ENCODE measurements at regions not wholly inside any gene's neighbourhood (a gene's known extent, or its start where the extent isn't known, plus 50 kb on each side); places are given as distances from the start of the nearest gene placed in this dataset.

DNA sequence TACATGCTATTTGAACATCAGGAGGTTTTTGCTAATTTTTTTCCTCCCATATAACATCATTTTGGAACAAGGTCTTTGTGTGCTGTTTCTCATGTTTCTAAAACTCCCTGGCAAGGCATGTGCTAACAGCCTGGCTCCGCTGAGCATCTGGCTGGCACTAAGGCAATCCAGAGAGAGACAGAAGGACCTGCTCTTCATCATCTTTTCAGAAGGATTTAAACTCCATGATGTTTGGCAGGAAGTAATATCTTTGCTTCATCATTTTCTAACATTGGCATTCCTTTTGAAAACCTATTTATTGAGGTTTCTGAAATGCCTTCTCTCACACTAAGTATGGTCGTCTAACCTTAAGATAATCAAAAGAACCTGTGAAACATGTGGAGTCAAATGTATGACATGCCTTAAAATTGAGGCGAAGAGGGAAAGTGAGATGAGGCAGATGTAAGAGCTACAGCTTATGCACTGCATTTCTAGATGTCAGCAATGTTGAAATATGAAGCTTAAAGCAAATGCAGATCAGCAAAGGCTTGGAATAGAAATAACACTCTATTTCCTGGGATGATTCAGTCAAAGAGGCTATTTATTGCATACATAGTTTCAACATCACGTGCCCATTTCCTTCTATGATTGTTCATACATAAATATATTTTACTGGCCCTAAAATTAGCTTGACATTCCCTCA is 592.0 kb downstream of the ZNF385D start:
- Histone ChIP-seq H3K4me3 (ENCODE audit: insufficient read depth, low read depth, low read length, poor library complexity, severe bottlenecking) (no peak overlapping the region), H3K27ac (ENCODE audit: insufficient read depth, low read length, poor library complexity, severe bottlenecking) (no peak overlapping the region), H3K9me3 (ENCODE audit: control insufficient read depth, low read length) (no peaks in the 10 kb centered on the region), H3K27me3 (replicated peaks; ENCODE audit: control insufficient read depth, insufficient read depth, low read length, poor library complexity, severe bottlenecking) (no peaks in the 10 kb centered on the region), H3K4me1 (ENCODE audit: control insufficient read depth, insufficient read depth, low read length, poor library complexity, severe bottlenecking) (no peaks in the 10 kb centered on the region), H3K36me3 (ENCODE audit: control insufficient read depth, insufficient read depth, low read length) (no peaks in the 10 kb centered on the region)
- DNase-seq: no peak

DNA sequence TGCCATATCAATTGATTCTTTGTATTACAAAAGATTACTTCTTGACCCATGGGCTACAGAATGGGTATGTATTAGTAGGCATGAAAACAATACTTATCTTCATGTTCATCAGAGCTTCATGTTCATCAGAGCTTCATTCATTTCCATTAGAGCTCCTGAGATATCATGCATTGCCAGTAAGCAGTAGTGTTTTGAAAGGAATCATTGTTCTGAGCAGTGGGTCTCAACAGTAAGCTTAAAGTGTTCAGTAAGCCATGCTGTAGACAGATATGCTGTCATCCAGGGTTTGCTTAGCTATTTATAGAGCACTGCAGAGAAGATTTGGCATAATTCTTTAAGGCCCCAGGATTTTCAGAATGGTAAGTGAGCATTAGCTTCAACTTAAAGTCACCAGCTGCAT is 596.1 kb downstream of the ZNF385D start:
- Histone ChIP-seq H3K27ac (ENCODE audit: insufficient read depth, low read length, poor library complexity, severe bottlenecking) (no peak overlapping the region), H3K36me3 (ENCODE audit: control insufficient read depth, insufficient read depth, low read length) (no peaks in the 10 kb centered on the region), H3K27me3 (replicated peaks; ENCODE audit: control insufficient read depth, insufficient read depth, low read length, poor library complexity, severe bottlenecking) (no peaks in the 10 kb centered on the region), H3K4me3 (ENCODE audit: insufficient read depth, low read depth, low read length, poor library complexity, severe bottlenecking) (no peak overlapping the region), H3K4me1 (ENCODE audit: control insufficient read depth, insufficient read depth, low read length, poor library complexity, severe bottlenecking) (no peaks in the 10 kb centered on the region), H3K9me3 (ENCODE audit: control insufficient read depth, low read length) (no peaks in the 10 kb centered on the region)
- no peak for DNase-seq

DNA sequence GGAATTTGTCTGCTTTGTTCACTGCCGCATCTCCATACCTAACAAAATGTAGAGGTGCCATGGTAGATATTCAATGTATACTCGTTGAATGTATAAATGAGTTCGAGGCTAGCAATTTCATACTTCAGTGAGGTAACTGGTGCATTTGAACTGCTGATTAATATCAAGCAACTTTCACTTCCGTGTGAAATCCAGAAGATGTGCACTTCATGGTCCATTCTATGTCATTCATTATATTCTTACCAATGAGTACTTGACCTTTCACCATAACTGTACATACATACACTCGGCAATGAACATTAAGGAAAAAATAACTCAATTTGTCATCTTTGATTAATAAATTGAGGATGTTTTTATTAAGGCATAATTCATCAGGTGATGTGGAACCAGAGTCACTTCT is 598.5 kb downstream of the ZNF385D start:
- Histone ChIP-seq H3K4me3 (ENCODE audit: insufficient read depth, low read depth, low read length, poor library complexity, severe bottlenecking) (no peak overlapping the region), H3K27me3 (replicated peaks; ENCODE audit: control insufficient read depth, insufficient read depth, low read length, poor library complexity, severe bottlenecking) (no peaks in the 10 kb centered on the region), H3K4me1 (ENCODE audit: control insufficient read depth, insufficient read depth, low read length, poor library complexity, severe bottlenecking) (no peaks in the 10 kb centered on the region)

DNA sequence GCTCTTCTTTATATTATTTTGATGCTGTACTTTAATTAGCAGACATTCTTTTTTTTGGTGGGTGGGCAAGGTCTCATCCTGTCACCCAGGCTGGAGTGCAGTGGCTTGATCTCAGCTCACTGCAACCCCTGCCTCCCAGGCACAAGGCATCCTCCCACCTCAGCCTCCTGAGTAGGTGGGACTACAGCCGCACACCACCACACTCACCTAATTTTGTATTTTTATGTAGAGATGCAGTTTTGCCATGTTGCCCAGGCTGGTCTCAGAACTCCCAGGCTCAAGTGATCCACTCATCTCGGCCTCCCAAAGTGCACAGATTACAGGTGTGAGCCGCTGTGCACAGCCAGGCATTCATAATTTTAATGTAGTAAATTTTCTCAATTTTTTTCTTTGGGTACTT is 608.1 kb downstream of the ZNF385D start:
- Histone ChIP-seq H3K9me3 (ENCODE audit: control insufficient read depth, low read length) (no peaks in the 10 kb centered on the region), H3K4me1 (ENCODE audit: control insufficient read depth, insufficient read depth, low read length, poor library complexity, severe bottlenecking) (no peaks in the 10 kb centered on the region), H3K27me3 (replicated peaks; ENCODE audit: control insufficient read depth, insufficient read depth, low read length, poor library complexity, severe bottlenecking) (no peaks in the 10 kb centered on the region), H3K27ac (ENCODE audit: insufficient read depth, low read length, poor library complexity, severe bottlenecking) (no peak overlapping the region), H3K36me3 (ENCODE audit: control insufficient read depth, insufficient read depth, low read length) (no peaks in the 10 kb centered on the region), H3K4me3 (ENCODE audit: insufficient read depth, low read depth, low read length, poor library complexity, severe bottlenecking) (no peak overlapping the region)
- DNase-seq: no peak

More for the DNA sequence above, 598.5 kb downstream of the ZNF385D start:
- H3K9me3 ChIP-seq (ENCODE audit: control insufficient read depth, low read length): no peaks in the 10 kb centered on the region
- no peaks in the 10 kb centered on the region for H3K36me3 ChIP-seq (ENCODE audit: control insufficient read depth, insufficient read depth, low read length)
- no peak overlapping the region for H3K27ac ChIP-seq (ENCODE audit: insufficient read depth, low read length, poor library complexity, severe bottlenecking)
- no peak for DNase-seq

DNA sequence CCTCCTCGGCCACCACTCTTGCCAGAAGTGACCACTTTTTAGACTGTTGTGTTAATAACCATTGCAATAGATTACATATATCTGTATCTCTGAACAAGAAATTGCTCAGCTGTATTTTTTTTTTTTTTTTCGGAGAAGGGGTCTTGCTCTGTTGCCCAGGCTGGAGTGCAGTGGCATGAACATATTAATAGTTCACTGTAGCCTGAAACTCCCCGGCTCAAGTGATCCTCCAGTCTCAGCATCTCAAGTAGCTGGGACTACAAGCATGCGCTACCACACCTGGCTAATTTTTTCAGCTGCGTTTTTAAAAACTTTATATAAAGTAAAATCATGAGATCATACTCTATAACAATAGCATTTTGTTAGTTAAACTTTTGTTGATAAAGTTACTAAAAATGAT is 609.0 kb downstream of the ZNF385D start:
- Histone ChIP-seq H3K36me3 (ENCODE audit: control insufficient read depth, insufficient read depth, low read length) (no peaks in the 10 kb centered on the region), H3K27me3 (replicated peaks; ENCODE audit: control insufficient read depth, insufficient read depth, low read length, poor library complexity, severe bottlenecking) (no peaks in the 10 kb centered on the region), H3K4me1 (ENCODE audit: control insufficient read depth, insufficient read depth, low read length, poor library complexity, severe bottlenecking) (no peaks in the 10 kb centered on the region), H3K9me3 (ENCODE audit: control insufficient read depth, low read length) (no peaks in the 10 kb centered on the region), H3K4me3 (ENCODE audit: insufficient read depth, low read depth, low read length, poor library complexity, severe bottlenecking) (no peak overlapping the region), H3K27ac (ENCODE audit: insufficient read depth, low read length, poor library complexity, severe bottlenecking) (no peak overlapping the region)
- no peak for DNase-seq

DNA sequence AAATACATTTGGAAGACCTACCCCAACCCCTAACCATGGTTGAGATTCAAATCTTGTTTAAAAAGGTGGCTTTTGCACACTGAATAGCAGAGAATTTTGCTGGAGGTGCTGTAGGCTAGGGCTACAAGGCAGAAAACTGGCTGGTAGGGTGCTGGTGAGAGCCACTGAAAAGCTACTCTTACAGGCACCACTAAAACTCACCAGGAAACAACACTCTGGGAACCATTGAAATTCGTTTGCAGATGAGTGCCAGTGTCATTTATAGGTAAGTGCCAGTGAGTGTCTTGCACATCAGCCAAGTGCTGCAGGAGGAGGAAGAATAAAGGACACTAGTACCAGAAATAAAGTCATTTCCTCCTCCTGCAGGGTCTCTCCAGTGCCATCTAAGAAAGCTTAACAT is 610.2 kb downstream of the ZNF385D start:
- no peaks in the 10 kb centered on the region for H3K9me3 ChIP-seq (ENCODE audit: control insufficient read depth, low read length)
- H3K27me3 ChIP-seq (replicated peaks; ENCODE audit: control insufficient read depth, insufficient read depth, low read length, poor library complexity, severe bottlenecking): no peaks in the 10 kb centered on the region
- H3K27ac ChIP-seq (ENCODE audit: insufficient read depth, low read length, poor library complexity, severe bottlenecking): no peak overlapping the region
- no peak for DNase-seq
- no peaks in the 10 kb centered on the region for H3K36me3 ChIP-seq (ENCODE audit: control insufficient read depth, insufficient read depth, low read length)
- H3K4me3 ChIP-seq (ENCODE audit: insufficient read depth, low read depth, low read length, poor library complexity, severe bottlenecking): no peak overlapping the region
- H3K4me1 ChIP-seq (ENCODE audit: control insufficient read depth, insufficient read depth, low read length, poor library complexity, severe bottlenecking): no peaks in the 10 kb centered on the region

DNA sequence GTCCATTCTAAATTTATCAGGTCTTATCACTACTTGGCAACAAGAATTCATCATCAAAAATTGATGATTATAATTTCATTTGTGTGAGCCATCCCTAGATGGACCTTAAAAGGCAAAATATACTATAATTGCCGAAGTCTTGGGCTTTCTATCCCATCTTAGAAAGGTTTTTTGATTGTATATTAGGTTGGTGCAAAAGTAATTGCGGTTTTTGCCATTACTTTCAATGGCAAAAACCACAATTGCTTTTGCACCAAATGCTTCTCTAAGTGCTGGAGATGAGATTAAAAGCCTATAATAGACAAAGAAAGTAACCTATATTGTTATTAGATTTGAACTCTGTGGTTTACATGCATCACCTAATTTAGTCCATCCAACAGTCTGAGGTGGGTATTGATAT is 612.9 kb downstream of the ZNF385D start:
- no peaks in the 10 kb centered on the region for H3K9me3 ChIP-seq (ENCODE audit: control insufficient read depth, low read length)

DNA sequence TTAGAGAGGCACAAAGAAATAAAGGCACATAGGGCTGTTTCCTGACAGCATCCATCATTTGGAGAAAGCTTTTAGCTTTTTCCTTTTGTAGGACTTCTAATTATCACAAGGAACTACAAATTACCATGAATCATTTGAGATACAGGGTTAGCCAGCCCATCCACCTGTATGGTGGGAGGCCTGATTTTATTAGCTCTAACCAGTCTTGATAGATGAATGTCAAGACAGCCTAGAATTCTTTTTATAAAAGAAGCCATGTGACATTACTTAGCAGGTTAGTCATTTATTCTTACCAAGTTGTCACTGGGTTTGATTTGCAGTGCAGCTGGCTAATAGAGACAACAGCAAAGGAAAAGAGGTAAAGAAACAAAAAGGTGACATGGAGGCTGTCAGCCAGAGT is 618.1 kb downstream of the ZNF385D start:
- H3K9me3 ChIP-seq (ENCODE audit: control insufficient read depth, low read length): no peaks in the 10 kb centered on the region
- no peaks in the 10 kb centered on the region for H3K4me1 ChIP-seq (ENCODE audit: control insufficient read depth, insufficient read depth, low read length, poor library complexity, severe bottlenecking)
- DNase-seq: no peak
- H3K27me3 ChIP-seq (replicated peaks; ENCODE audit: control insufficient read depth, insufficient read depth, low read length, poor library complexity, severe bottlenecking): no peaks in the 10 kb centered on the region
- no peak overlapping the region for H3K4me3 ChIP-seq (ENCODE audit: insufficient read depth, low read depth, low read length, poor library complexity, severe bottlenecking)
- no peak overlapping the region for H3K27ac ChIP-seq (ENCODE audit: insufficient read depth, low read length, poor library complexity, severe bottlenecking)
- no peaks in the 10 kb centered on the region for H3K36me3 ChIP-seq (ENCODE audit: control insufficient read depth, insufficient read depth, low read length)

More for the DNA sequence above, 612.9 kb downstream of the ZNF385D start:
- Histone ChIP-seq H3K36me3 (ENCODE audit: control insufficient read depth, insufficient read depth, low read length) (no peaks in the 10 kb centered on the region), H3K4me1 (ENCODE audit: control insufficient read depth, insufficient read depth, low read length, poor library complexity, severe bottlenecking) (no peaks in the 10 kb centered on the region), H3K27me3 (replicated peaks; ENCODE audit: control insufficient read depth, insufficient read depth, low read length, poor library complexity, severe bottlenecking) (no peaks in the 10 kb centered on the region), H3K4me3 (ENCODE audit: insufficient read depth, low read depth, low read length, poor library complexity, severe bottlenecking) (no peak overlapping the region), H3K27ac (ENCODE audit: insufficient read depth, low read length, poor library complexity, severe bottlenecking) (no peak overlapping the region)
- no peak for DNase-seq

DNA sequence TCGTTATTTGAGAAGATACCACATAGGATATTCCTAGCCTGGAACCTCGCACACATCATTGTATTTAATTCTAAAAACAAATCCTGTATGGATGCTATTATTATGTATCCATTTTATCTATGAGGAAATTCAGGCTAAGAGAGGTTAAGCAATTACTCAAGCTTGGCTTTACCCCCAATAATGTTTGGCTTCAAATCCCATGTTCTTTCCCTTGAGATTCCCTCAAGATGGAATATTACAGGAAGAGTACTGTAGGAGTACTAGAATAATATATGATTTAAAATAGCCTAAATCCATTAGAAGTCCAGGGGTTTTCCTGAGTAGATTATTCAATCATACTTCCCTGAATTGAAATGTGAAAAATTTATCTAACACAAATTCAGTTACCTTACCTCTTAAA is 630.2 kb downstream of the ZNF385D start:
- Histone ChIP-seq H3K27me3 (replicated peaks; ENCODE audit: control insufficient read depth, insufficient read depth, low read length, poor library complexity, severe bottlenecking) (no peaks in the 10 kb centered on the region), H3K4me1 (ENCODE audit: control insufficient read depth, insufficient read depth, low read length, poor library complexity, severe bottlenecking) (no peaks in the 10 kb centered on the region), H3K36me3 (ENCODE audit: control insufficient read depth, insufficient read depth, low read length) (no peaks in the 10 kb centered on the region), H3K27ac (ENCODE audit: insufficient read depth, low read length, poor library complexity, severe bottlenecking) (no peak overlapping the region), H3K9me3 (ENCODE audit: control insufficient read depth, low read length) (no peaks in the 10 kb centered on the region), H3K4me3 (ENCODE audit: insufficient read depth, low read depth, low read length, poor library complexity, severe bottlenecking) (no peak overlapping the region)
- DNase-seq: no peak

DNA sequence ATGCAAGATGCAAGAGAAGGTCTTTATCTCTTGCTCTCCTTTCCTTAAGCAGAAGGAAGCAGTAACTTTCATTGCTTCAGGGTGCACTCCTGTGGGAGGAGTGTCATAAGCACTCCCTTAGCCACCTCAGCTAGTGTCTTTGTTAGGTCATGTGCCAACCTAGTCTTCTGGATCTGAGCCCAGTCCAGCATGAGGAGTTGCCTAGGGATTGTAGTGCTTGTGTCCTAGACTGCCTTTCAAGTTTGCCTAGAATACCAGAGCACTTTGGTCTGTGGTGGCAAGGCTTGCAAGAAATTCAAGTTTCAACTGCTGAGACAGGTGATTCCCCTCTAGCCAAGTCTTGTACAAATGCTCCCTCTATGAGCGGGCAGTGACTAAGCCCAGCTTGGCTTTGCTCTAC is 633.6 kb downstream of the ZNF385D start:
- Histone ChIP-seq H3K9me3 (ENCODE audit: control insufficient read depth, low read length) (no peaks in the 10 kb centered on the region), H3K27ac (ENCODE audit: insufficient read depth, low read length, poor library complexity, severe bottlenecking) (no peak overlapping the region), H3K36me3 (ENCODE audit: control insufficient read depth, insufficient read depth, low read length) (no peaks in the 10 kb centered on the region), H3K4me3 (ENCODE audit: insufficient read depth, low read depth, low read length, poor library complexity, severe bottlenecking) (no peak overlapping the region), H3K4me1 (ENCODE audit: control insufficient read depth, insufficient read depth, low read length, poor library complexity, severe bottlenecking) (no peaks in the 10 kb centered on the region), H3K27me3 (replicated peaks; ENCODE audit: control insufficient read depth, insufficient read depth, low read length, poor library complexity, severe bottlenecking) (no peaks in the 10 kb centered on the region)
- DNase-seq: no peak

Measured in effector memory CD4-positive, alpha-beta T cell (primary cell).